ENCODE measurements at regions not wholly inside any gene's neighbourhood (a gene's known extent, or its start where the extent isn't known, plus 50 kb on each side); places are given as distances from the start of the nearest gene placed in this dataset.

- CTCF ChIA-PET: interaction anchor here (0.5 to 0.6 kb wide), 2 partner anchors 108 to 285 kb away, joined by 3 to 5 read pairs; no protein-coding TSS in a partner anchor
- POLR2A ChIA-PET (ENCODE audit: low non-redundant PET): no interaction called here
- no peak for TF ChIP-seq CTCF (conservative IDR thresholded peaks at IDR 0.05; ENCODE audit: low read depth)
- no peak overlapping the region for H3K27ac ChIP-seq
- no peak for DNase-seq (ENCODE audit: low spot score)
Observed at GRCh38 chr10:113219446-113219845, 269.4 kb downstream of the TCF7L2 start.

GRCh38 chr10:113221756-113222168, 271.7 kb downstream of the TCF7L2 start:
- no peak for DNase-seq (ENCODE audit: low spot score)
- POLR2A ChIA-PET (ENCODE audit: low non-redundant PET): no interaction called here
- CTCF ChIA-PET: interaction anchor here (0.6 kb wide), 1 partner anchor 1569 kb away, joined by 7 read pairs; no protein-coding TSS in a partner anchor
- no peak overlapping the region for H3K27ac ChIP-seq
- TF ChIP-seq CTCF (conservative IDR thresholded peaks at IDR 0.05; ENCODE audit: low read depth): no peak

- ChIA-PET POLR2A (ENCODE audit: low non-redundant PET) (no interaction called here), CTCF (no interaction called here)
- DNase-seq (ENCODE audit: low spot score): no peak
- TF ChIP-seq CTCF (conservative IDR thresholded peaks at IDR 0.05; ENCODE audit: low read depth): no peak
- no peak overlapping the region for H3K27ac ChIP-seq
Observed at GRCh38 chr10:113222207-113222606, 272.2 kb downstream of the TCF7L2 start.

GRCh38 chr10:113225364-113225763, 275.3 kb downstream of the TCF7L2 start:
- no peak for DNase-seq (ENCODE audit: low spot score)
- ChIA-PET POLR2A (ENCODE audit: low non-redundant PET) (no interaction called here), CTCF (no interaction called here)
- TF ChIP-seq CTCF (conservative IDR thresholded peaks at IDR 0.05; ENCODE audit: low read depth): no peak
- H3K27ac ChIP-seq: no peak overlapping the region

GRCh38 chr10:113225903-113226302, 275.9 kb downstream of the TCF7L2 start:
- CTCF ChIA-PET: no interaction called here
- DNase-seq (ENCODE audit: low spot score): no peak
- POLR2A ChIA-PET (ENCODE audit: low non-redundant PET): no interaction called here
- no peak overlapping the region for H3K27ac ChIP-seq
- no peak for TF ChIP-seq CTCF (conservative IDR thresholded peaks at IDR 0.05; ENCODE audit: low read depth)

GRCh38 chr10:113226399-113226798, 276.4 kb downstream of the TCF7L2 start:
- TF ChIP-seq CTCF (conservative IDR thresholded peaks at IDR 0.05; ENCODE audit: low read depth): no peak
- POLR2A ChIA-PET (ENCODE audit: low non-redundant PET): no interaction called here
- no peak for DNase-seq (ENCODE audit: low spot score)
- CTCF ChIA-PET: no interaction called here
- no peak overlapping the region for H3K27ac ChIP-seq

All from RWPE1 (cell line).